ENCODE measurements at regions not wholly inside any gene's neighbourhood (a gene's known extent, or its start where the extent isn't known, plus 50 kb on each side); places are given as distances from the start of the nearest gene placed in this dataset.

GRCh38 chr5:31066655-31067328, 126.7 kb upstream of the CDH6 start:
- DNase-seq: no peak

More at GRCh38 chr5:31066655-31067328, 126.7 kb upstream of the CDH6 start:
- Mint-ChIP-seq H3K4me3 (no peak overlapping the region), H3K9me3 (no peaks in the 10 kb centered on the region), H3K4me1 (peaks cover 0 to 6% of the 10 kb centered on the region in 2 experiments; a peak in 1 of 4 replicates), H3K36me3 (ENCODE audit: insufficient read depth in 1 of 3, low read depth in 3 of 3) (no peaks in the 10 kb centered on the region), H3K27ac (no peak overlapping the region), H3K27me3 (ENCODE audit: low read depth) (no peaks in the 10 kb centered on the region)
- Histone ChIP-seq H2BK120ac (ENCODE audit: low read depth, low read length, poor library complexity, severe bottlenecking) (no peak overlapping the region), H2BK15ac (ENCODE audit: low read depth, low read length) (no peak overlapping the region), H3K18ac (ENCODE audit: insufficient read length, low read depth, low read length) (no peak overlapping the region), H3K9ac (ENCODE audit: extremely low read depth, insufficient read length, low read length) (no peak overlapping the region), H3K4me1 (ENCODE audit: insufficient read depth, low read length) (no peaks in the 10 kb centered on the region), H2AFZ (ENCODE audit: low read length) (no peak overlapping the region), H2BK12ac (ENCODE audit: insufficient read length, low read depth, low read length) (no peak overlapping the region), H3K79me2 (ENCODE audit: insufficient read depth, low read length) (no peaks in the 10 kb centered on the region), H3K79me1 (ENCODE audit: insufficient read depth, low read depth, low read length, poor library complexity, severe bottlenecking) (no peaks in the 10 kb centered on the region), H3K27me3 (ENCODE audit: insufficient read depth, low read length) (no peaks in the 10 kb centered on the region), H3K9me3 (ENCODE audit: control insufficient read depth, low read depth, low read length) (no peaks in the 10 kb centered on the region), H3K23ac (ENCODE audit: insufficient read length, low read depth, low read length) (no peak overlapping the region), H3K27ac (ENCODE audit: insufficient read length, low read depth, low read length) (no peak overlapping the region), H4K91ac (ENCODE audit: insufficient read length, low read depth, low read length) (no peak overlapping the region), H3K4ac (ENCODE audit: low read depth, low read length) (no peak overlapping the region), H4K20me1 (ENCODE audit: control insufficient read depth, insufficient read depth, insufficient read length) (no peaks in the 10 kb centered on the region), H2AK5ac (ENCODE audit: insufficient read length, low read length) (no peak overlapping the region), H3K23me2 (ENCODE audit: insufficient read length, low read depth, low read length, poor library complexity, severe bottlenecking) (no peaks in the 10 kb centered on the region), H3K4me2 (ENCODE audit: insufficient read depth, insufficient read length, low read length) (no peak overlapping the region), H3K14ac (ENCODE audit: insufficient read depth, low read length) (no peak overlapping the region), H2BK20ac (ENCODE audit: low read depth, low read length, poor library complexity, severe bottlenecking) (no peak overlapping the region), H4K8ac (replicated peaks; ENCODE audit: insufficient read length, low read depth, low read length) (no peak overlapping the region), H3K56ac (ENCODE audit: insufficient read length, low read depth, low read length) (no peak overlapping the region), H3T11ph (ENCODE audit: low read length) (no peak overlapping the region), H2BK5ac (ENCODE audit: insufficient read length, low read length) (no peak overlapping the region), H4K5ac (ENCODE audit: insufficient read length, low read depth, low read length) (no peak overlapping the region)
- no CpG with 5 or more reads among the region's 5 CpGs for WGBS (ENCODE audit: extremely low coverage, insufficient read length, low lambda C conversion rate)
- TF ChIP-seq, protein P1, sequence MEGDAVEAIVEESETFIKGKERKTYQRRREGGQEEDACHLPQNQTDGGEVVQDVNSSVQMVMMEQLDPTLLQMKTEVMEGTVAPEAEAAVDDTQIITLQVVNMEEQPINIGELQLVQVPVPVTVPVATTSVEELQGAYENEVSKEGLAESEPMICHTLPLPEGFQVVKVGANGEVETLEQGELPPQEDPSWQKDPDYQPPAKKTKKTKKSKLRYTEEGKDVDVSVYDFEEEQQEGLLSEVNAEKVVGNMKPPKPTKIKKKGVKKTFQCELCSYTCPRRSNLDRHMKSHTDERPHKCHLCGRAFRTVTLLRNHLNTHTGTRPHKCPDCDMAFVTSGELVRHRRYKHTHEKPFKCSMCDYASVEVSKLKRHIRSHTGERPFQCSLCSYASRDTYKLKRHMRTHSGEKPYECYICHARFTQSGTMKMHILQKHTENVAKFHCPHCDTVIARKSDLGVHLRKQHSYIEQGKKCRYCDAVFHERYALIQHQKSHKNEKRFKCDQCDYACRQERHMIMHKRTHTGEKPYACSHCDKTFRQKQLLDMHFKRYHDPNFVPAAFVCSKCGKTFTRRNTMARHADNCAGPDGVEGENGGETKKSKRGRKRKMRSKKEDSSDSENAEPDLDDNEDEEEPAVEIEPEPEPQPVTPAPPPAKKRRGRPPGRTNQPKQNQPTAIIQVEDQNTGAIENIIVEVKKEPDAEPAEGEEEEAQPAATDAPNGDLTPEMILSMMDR (conservative IDR thresholded peaks at IDR 0.05): no peak

Data from H9 (cell line).